ENCODE measurements at regions not wholly inside any gene's neighbourhood (a gene's known extent, or its start where the extent isn't known, plus 50 kb on each side); places are given as distances from the start of the nearest gene placed in this dataset.
"Not testable (repeated sequence)": the region's sequence is repeated elsewhere in the genome, so short reads cannot be mapped to it uniquely, and the experiment has no call there.

- DNase-seq (ENCODE audit: low spot score): no peak
Measured at GRCh38 chr15:39030291-39031070, 465.9 kb upstream of the RASGRP1 start.

GRCh38 chr15:39031596-39031995 is 467.0 kb upstream of the RASGRP1 start:
- DNase-seq (ENCODE audit: low spot score): no peak

GRCh38 chr15:39034816-39035215 is 470.2 kb upstream of the RASGRP1 start:
- DNase-seq (ENCODE audit: low spot score): no peak

GRCh38 chr15:39037611-39038010 is 473.0 kb upstream of the RASGRP1 start:
- DNase-seq (ENCODE audit: low spot score): not testable (repeated sequence)

GRCh38 chr15:39040861-39041260 is 476.2 kb upstream of the RASGRP1 start:
- no peak for DNase-seq (ENCODE audit: low spot score)

- no peak for DNase-seq (ENCODE audit: low spot score)
Measured at GRCh38 chr15:39041979-39042495, 477.4 kb upstream of the RASGRP1 start.

GRCh38 chr15:39051626-39052322 is 487.2 kb upstream of the RASGRP1 start:
- no peak for DNase-seq (ENCODE audit: low spot score)

- DNase-seq (ENCODE audit: low spot score): no peak
Measured at GRCh38 chr15:39052323-39052705, 487.7 kb upstream of the RASGRP1 start.

GRCh38 chr15:39053480-39053879 is 488.9 kb upstream of the RASGRP1 start:
- DNase-seq (ENCODE audit: low spot score): no peak

- no peak for DNase-seq (ENCODE audit: low spot score)
Measured at GRCh38 chr15:39054128-39054732, 489.6 kb upstream of the RASGRP1 start.

- no peak for DNase-seq (ENCODE audit: low spot score)
Measured at GRCh38 chr15:39056357-39056756, 491.7 kb upstream of the RASGRP1 start.

GRCh38 chr15:39058351-39059131 is 493.9 kb upstream of the RASGRP1 start:
- no peak for DNase-seq (ENCODE audit: low spot score)

GRCh38 chr15:39059917-39060316 is 495.3 kb upstream of the RASGRP1 start:
- no peak for DNase-seq (ENCODE audit: low spot score)

GRCh38 chr15:39061952-39062464 is 497.4 kb upstream of the RASGRP1 start:
- no peak for DNase-seq (ENCODE audit: low spot score)

GRCh38 chr15:39066677-39067076 is 502.1 kb upstream of the RASGRP1 start:
- no peak for DNase-seq (ENCODE audit: low spot score)

GRCh38 chr15:39074341-39074985 is 506.4 kb upstream of the THBS1 start:
- no peak for DNase-seq (ENCODE audit: low spot score)

- DNase-seq (ENCODE audit: low spot score): peak; percentile 51
Measured at GRCh38 chr15:39075311-39075710, 505.6 kb upstream of the THBS1 start.

GRCh38 chr15:39075756-39076341 is 505.0 kb upstream of the THBS1 start:
- peak; percentile 18 for DNase-seq (ENCODE audit: low spot score)

- DNase-seq (ENCODE audit: low spot score): peak; percentile 62
Measured at GRCh38 chr15:39078026-39078425, 502.9 kb upstream of the THBS1 start.

- DNase-seq (ENCODE audit: low spot score): peak; percentile 25
Measured at GRCh38 chr15:39079296-39079847, 501.5 kb upstream of the THBS1 start.

GRCh38 chr15:39083213-39083612 is 497.7 kb upstream of the THBS1 start:
- peak; percentile 15 for DNase-seq (ENCODE audit: low spot score)
